Cardiac muscle cell (in vitro differentiated cells and primary cell): ENCODE measurements at regions not wholly inside any gene's neighbourhood (a gene's known extent, or its start where the extent isn't known, plus 50 kb on each side); places are given as distances from the start of the nearest gene placed in this dataset.
A peak's percentile ranks its signal among the peaks of the same experiment; 100 is the strongest.

ENCODE experiments used
- DNase-seq, 2 donors: peaks; one replicate each; pipeline versions ENCODE4 v3.0.0 to v3.0.0-alpha.2; 2010 to 2017; ENCODE audit warnings: low read depth in 1 of 2, low spot score in 1 of 2
- H3K27ac ChIP-seq: fragments of 200-600 bp; sonication (generic); 2 replicates; pipeline ENCODE4 v1.5.1; 2016
- H3K27me3 ChIP-seq: fragments of 200-600 bp; sonication (generic); 2 replicates; pipeline ENCODE4 v1.6.0; 2016; ENCODE audit warnings: control low read depth
- H3K36me3 ChIP-seq: fragments of 200-600 bp; sonication (generic); 2 replicates; pipeline ENCODE4 v1.5.1; 2016; ENCODE audit warnings: control low read depth
- H3K4me1 ChIP-seq: fragments of 200-600 bp; sonication (generic); 2 replicates; pipeline ENCODE4 v1.8.1; 2017; ENCODE audit warnings: low read depth, mild to moderate bottlenecking, mixed run types
- H3K4me3 ChIP-seq: fragments of 200-600 bp; sonication (generic); 2 replicates; pipeline ENCODE4 v1.5.1; 2016; ENCODE audit warnings: mild to moderate bottlenecking
- H3K9me3 ChIP-seq: fragments of 200-600 bp; sonication (generic); 2 replicates; pipeline ENCODE4 v1.5.1; 2017; ENCODE audit warnings: low read depth, mild to moderate bottlenecking, control low read depth
- TF ChIP-seq, protein P1 (sequence below): IDR thresholded peaks from 2 replicates; pipeline ENCODE4 v1.5.1; 2012; ENCODE audit warnings: low read depth, mild to moderate bottlenecking, low read length

DNA sequence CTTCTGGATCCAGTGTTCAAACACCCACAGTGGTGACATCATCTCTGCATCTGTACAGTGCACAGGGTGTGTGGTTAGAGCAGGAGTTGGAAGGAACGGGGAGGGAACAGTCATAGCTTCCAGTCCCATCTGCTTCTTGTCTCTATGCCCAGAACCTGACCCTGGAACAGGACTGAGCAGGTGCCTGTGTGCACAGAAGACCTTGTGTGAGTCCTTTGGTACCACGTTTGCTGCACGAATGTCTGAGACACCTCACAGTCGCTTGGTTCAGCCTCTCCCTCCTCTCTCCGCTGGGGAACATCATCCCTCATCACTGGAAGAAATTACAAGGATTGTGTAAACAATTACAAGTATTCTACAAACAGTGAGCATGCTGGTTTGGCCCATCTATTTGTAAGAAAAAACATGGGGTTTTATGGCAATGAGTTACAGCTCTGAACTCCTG lies 243.0 kb upstream of the KLF6 start:
- no peak overlapping the region for H3K27ac ChIP-seq
- no peaks in the 10 kb centered on the region for H3K9me3 ChIP-seq
- TF ChIP-seq, protein P1, sequence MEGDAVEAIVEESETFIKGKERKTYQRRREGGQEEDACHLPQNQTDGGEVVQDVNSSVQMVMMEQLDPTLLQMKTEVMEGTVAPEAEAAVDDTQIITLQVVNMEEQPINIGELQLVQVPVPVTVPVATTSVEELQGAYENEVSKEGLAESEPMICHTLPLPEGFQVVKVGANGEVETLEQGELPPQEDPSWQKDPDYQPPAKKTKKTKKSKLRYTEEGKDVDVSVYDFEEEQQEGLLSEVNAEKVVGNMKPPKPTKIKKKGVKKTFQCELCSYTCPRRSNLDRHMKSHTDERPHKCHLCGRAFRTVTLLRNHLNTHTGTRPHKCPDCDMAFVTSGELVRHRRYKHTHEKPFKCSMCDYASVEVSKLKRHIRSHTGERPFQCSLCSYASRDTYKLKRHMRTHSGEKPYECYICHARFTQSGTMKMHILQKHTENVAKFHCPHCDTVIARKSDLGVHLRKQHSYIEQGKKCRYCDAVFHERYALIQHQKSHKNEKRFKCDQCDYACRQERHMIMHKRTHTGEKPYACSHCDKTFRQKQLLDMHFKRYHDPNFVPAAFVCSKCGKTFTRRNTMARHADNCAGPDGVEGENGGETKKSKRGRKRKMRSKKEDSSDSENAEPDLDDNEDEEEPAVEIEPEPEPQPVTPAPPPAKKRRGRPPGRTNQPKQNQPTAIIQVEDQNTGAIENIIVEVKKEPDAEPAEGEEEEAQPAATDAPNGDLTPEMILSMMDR: no peak

DNA sequence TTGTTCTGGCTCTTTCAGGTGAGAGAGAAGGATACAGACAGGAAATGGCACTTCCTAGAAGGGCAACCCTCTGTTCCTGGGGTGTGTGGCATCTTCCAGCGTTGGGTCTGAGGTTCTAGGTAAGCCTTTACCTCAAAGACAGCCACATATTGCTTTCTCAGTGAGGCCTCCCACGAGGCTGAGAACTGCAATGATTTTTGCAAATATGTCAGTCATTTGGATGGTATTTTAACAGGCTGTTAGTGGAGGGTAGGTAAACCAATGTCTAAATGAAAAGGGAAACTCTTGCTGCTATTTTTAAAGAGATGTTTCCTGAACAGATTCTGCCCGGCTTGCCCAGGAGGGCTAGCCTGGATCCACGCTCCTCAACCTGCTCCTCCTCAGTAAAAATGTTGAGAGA lies 240.3 kb upstream of the KLF6 start:
- H3K27me3 ChIP-seq: no peaks in the 10 kb centered on the region
- H3K4me3 ChIP-seq: no peak overlapping the region
- H3K4me1 ChIP-seq: no peaks in the 10 kb centered on the region
- TF ChIP-seq, protein P1: no peak
- no peaks in the 10 kb centered on the region for H3K36me3 ChIP-seq
- no peak overlapping the region for H3K27ac ChIP-seq
- no peak for DNase-seq
- no peaks in the 10 kb centered on the region for H3K9me3 ChIP-seq

More for the DNA sequence above, 243.0 kb upstream of the KLF6 start:
- H3K27me3 ChIP-seq: no peaks in the 10 kb centered on the region
- no peak for DNase-seq
- H3K36me3 ChIP-seq: no peaks in the 10 kb centered on the region
- no peaks in the 10 kb centered on the region for H3K4me1 ChIP-seq
- H3K4me3 ChIP-seq: no peak overlapping the region

DNA sequence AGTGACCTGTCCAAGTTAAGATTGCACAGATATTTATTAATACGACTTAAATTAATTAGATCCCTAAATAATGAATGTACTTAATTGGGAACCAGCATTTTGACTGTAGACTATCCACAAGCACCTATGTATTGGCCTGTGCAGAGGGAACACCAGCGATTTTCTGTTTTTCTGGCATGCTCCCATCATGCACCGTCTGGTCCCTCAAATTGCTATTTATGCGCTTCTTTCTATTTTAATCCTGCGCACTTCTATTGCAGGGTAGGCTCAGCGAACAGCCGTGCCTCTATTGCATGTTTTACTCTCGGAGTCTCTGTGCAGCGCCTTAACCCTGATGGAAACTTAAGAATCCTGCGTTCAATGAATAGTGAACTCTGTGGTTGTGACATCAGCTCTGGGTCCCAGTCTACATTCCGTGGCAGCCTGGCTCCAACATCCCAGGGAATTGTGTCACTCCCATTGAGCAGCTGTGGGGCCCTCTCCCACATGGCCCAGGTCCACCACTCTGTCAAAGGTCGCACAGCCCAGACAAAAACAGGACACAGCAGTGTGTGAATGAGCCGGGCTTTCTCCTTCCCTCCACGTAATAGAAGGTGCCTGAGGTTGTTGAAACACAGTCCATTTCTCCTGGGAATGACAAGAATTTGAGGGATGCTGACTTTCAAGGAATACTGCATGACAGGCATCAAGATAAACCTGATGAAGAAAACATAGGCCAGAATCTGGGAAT lies 239.7 kb upstream of the KLF6 start:
- TF ChIP-seq, protein P1: no peak
- H3K4me1 ChIP-seq: no peaks in the 10 kb centered on the region
- no peaks in the 10 kb centered on the region for H3K27me3 ChIP-seq
- no peak overlapping the region for H3K27ac ChIP-seq
- no peak overlapping the region for H3K4me3 ChIP-seq
- no peaks in the 10 kb centered on the region for H3K9me3 ChIP-seq
- no peaks in the 10 kb centered on the region for H3K36me3 ChIP-seq
- DNase-seq: peak in 1 of 2 donors; percentile 21

DNA sequence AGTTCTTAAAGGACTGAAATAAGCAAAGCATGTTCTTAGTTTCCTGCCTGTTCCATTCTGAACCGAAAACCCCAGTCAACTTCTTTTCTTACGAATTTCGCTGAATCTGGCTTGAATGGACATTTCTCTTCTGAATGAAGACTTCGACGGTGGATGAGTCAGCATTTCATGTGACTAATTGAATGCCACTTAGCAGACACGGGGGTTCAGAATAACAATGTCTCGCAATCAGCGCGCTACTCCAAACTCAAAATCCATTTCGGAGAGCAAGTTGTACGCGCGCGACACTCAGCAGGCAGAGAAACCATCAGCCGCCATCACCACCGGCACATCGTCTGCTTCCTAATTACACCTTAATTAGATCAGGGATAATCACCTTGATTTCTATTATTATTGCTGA lies 239.0 kb upstream of the KLF6 start:
- Histone ChIP-seq H3K27ac (no peak overlapping the region), H3K27me3 (no peaks in the 10 kb centered on the region), H3K9me3 (no peaks in the 10 kb centered on the region), H3K36me3 (no peaks in the 10 kb centered on the region), H3K4me1 (no peaks in the 10 kb centered on the region), H3K4me3 (no peak overlapping the region)
- no peak for DNase-seq
- TF ChIP-seq, protein P1: no peak

DNA sequence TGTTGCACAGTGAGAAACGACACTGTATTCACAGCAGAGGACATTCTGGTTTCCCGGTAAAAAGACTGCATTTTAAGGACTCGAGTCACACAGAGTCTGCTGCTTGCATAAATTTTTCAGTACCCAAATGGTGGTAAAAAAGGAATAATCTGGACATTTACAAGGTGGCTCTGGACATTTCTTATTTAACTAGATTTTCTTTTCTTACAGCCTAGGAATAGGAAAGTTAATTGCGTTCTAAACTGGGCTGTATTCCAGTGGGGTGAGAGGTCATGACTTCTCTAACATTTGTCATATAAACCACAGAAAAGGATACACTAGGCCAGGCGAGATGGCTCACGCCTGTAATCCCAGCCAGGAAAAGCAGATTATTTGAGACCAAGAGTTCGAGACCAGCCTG lies 237.5 kb upstream of the KLF6 start:
- no peaks in the 10 kb centered on the region for H3K4me1 ChIP-seq

More for the DNA sequence above, 237.5 kb upstream of the KLF6 start:
- Histone ChIP-seq H3K36me3 (no peaks in the 10 kb centered on the region), H3K4me3 (no peak overlapping the region), H3K27ac (no peak overlapping the region), H3K27me3 (no peaks in the 10 kb centered on the region), H3K9me3 (no peaks in the 10 kb centered on the region)
- TF ChIP-seq, protein P1: no peak
- no peak for DNase-seq
